ENCODE measurements at regions not wholly inside any gene's neighbourhood (a gene's known extent, or its start where the extent isn't known, plus 50 kb on each side); places are given as distances from the start of the nearest gene placed in this dataset.

DNA sequence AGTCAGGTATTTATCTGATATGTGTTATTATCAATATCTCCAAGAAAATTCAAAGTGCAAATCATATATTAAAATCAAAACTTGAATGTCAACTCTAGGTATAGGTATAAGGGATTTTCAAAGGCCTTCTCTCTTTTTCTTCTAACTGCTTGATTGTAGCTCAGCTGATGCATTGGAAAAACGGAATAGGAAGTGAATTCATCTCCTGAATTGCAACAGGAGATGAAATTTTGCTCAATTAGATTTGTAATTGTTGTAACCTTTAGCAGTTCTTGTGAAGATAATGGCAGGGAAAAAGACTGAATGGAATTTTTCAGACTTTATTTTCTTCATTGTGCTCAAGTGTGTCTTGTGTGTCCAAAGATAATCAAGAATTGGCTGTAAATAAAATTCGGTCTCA, 190.2 kb upstream of the KCNJ16 start:
- TF ChIP-seq, protein P1, sequence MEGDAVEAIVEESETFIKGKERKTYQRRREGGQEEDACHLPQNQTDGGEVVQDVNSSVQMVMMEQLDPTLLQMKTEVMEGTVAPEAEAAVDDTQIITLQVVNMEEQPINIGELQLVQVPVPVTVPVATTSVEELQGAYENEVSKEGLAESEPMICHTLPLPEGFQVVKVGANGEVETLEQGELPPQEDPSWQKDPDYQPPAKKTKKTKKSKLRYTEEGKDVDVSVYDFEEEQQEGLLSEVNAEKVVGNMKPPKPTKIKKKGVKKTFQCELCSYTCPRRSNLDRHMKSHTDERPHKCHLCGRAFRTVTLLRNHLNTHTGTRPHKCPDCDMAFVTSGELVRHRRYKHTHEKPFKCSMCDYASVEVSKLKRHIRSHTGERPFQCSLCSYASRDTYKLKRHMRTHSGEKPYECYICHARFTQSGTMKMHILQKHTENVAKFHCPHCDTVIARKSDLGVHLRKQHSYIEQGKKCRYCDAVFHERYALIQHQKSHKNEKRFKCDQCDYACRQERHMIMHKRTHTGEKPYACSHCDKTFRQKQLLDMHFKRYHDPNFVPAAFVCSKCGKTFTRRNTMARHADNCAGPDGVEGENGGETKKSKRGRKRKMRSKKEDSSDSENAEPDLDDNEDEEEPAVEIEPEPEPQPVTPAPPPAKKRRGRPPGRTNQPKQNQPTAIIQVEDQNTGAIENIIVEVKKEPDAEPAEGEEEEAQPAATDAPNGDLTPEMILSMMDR (IDR thresholded peaks at IDR 0.05; ENCODE audit: insufficient read depth, low read depth, low read length), result no peak
- TF ChIP-seq EZH2 (IDR thresholded peaks at IDR 0.05; ENCODE audit: insufficient read depth, low read length), result no peak

Measured in astrocyte (in vitro differentiated cells and primary cell).